PC-9 (cell line): ENCODE measurements at regions not wholly inside any gene's neighbourhood (a gene's known extent, or its start where the extent isn't known, plus 50 kb on each side); places are given as distances from the start of the nearest gene placed in this dataset.

ENCODE experiments used
- BruUV-seq: library from RNA; stranded (reverse); fragments of 400-500 nt; replicated peaks from 2 replicates; lab custom pipeline; 2021; lab: Mats Ljungman, UMichigan
- CTCF ChIA-PET: fragments of 300-600 bp; sonication (Branson Sonifier 250); formaldehyde crosslinking; loops from one replicate; lab custom pipeline; 2022; ENCODE audit warnings: antibody characterized with exemption; lab: Charles Lee
- POLR2A ChIA-PET: fragments of 300-600 bp; sonication (Branson Sonifier 250); formaldehyde crosslinking; loops from one replicate; lab custom pipeline; 2022; ENCODE audit warnings: antibody characterized with exemption; ENCODE audit not compliant: unreplicated experiment; lab: Charles Lee
- DNase-seq, 2 experiments: peaks; one replicate each; pipeline versions ENCODE4 v3.0.0 to v3.0.0-alpha.2; 2015 to 2022; ENCODE audit warnings: mixed read lengths in 1 of 2
- H2AFZ ChIP-seq: fragments of 200-600 bp; sonication (generic); 2 replicates; pipeline ENCODE4 v1.8.1; 2017; ENCODE audit warnings: antibody characterized with exemption
- H3F3A ChIP-seq: fragments of 200-600 bp; sonication (generic); 2 replicates; pipeline ENCODE4 v1.8.1; 2017; ENCODE audit warnings: antibody characterized with exemption, mild to moderate bottlenecking, low read depth; ENCODE audit not compliant: insufficient read depth
- H3K27ac ChIP-seq: fragments of 200-600 bp; sonication (generic); 2 replicates; pipeline ENCODE4 v1.6.1; 2016; ENCODE audit warnings: mixed run types
- H3K27me3 ChIP-seq: fragments of 200-600 bp; sonication (generic); 2 replicates; pipeline ENCODE4 v1.6.1; 2016; ENCODE audit warnings: low read depth, mixed run types; ENCODE audit not compliant: insufficient read depth
- H3K36me3 ChIP-seq: fragments of 200-600 bp; sonication (generic); 2 replicates; pipeline ENCODE4 v1.6.1; 2016; ENCODE audit warnings: low read depth, mixed run types
- H3K4me1 ChIP-seq: fragments of 200-600 bp; sonication (generic); replicated peaks from 2 replicates; pipeline ENCODE4 v1.6.1; 2016; ENCODE audit warnings: mixed run types; ENCODE audit not compliant: insufficient read depth
- H3K4me2 ChIP-seq: fragments of 200-600 bp; sonication (generic); 2 replicates; pipeline ENCODE4 v1.6.1; 2017; ENCODE audit warnings: mixed run types
- H3K4me3 ChIP-seq: fragments of 200-600 bp; sonication (generic); 2 replicates; pipeline ENCODE4 v1.6.1; 2016; ENCODE audit warnings: mixed run types
- H3K79me2 ChIP-seq: fragments of 200-600 bp; sonication (generic); 2 replicates; pipeline ENCODE4 v1.6.1; 2017; ENCODE audit warnings: low read depth, mixed run types
- H3K9me2 ChIP-seq: fragments of 200-600 bp; sonication (generic); 2 replicates; pipeline ENCODE4 v1.8.1; 2017; ENCODE audit warnings: mild to moderate bottlenecking; ENCODE audit not compliant: insufficient read depth
- H3K9me3 ChIP-seq: fragments of 200-600 bp; sonication (generic); 2 replicates; pipeline ENCODE4 v1.8.1; 2016; ENCODE audit warnings: low read depth; ENCODE audit not compliant: insufficient read depth
- H4K20me1 ChIP-seq: fragments of 200-600 bp; sonication (generic); 2 replicates; pipeline ENCODE4 v1.8.1; 2017; ENCODE audit not compliant: insufficient read depth
- EZH2 ChIP-seq: fragments of 200-600 bp; sonication (generic); IDR thresholded peaks from 2 replicates; pipeline ENCODE4 v1.8.0; 2017; ENCODE audit warnings: antibody characterized with exemption, low read depth
- intact Hi-C: fragments of 100-400 bp; cut with micrococcal nuclease; formaldehyde crosslinking; loops from one replicate; pipeline ENCODE4 v1.10.0; 2022; ENCODE audit not compliant: unreplicated experiment
- TF ChIP-seq, protein P1 (sequence below): fragments of 200-600 bp; sonication (generic); conservative IDR thresholded peaks from 2 replicates; pipeline ENCODE4 v1.6.1; 2017; ENCODE audit warnings: mixed run types, antibody characterized with exemption, mild to moderate bottlenecking, moderate library complexity

DNA sequence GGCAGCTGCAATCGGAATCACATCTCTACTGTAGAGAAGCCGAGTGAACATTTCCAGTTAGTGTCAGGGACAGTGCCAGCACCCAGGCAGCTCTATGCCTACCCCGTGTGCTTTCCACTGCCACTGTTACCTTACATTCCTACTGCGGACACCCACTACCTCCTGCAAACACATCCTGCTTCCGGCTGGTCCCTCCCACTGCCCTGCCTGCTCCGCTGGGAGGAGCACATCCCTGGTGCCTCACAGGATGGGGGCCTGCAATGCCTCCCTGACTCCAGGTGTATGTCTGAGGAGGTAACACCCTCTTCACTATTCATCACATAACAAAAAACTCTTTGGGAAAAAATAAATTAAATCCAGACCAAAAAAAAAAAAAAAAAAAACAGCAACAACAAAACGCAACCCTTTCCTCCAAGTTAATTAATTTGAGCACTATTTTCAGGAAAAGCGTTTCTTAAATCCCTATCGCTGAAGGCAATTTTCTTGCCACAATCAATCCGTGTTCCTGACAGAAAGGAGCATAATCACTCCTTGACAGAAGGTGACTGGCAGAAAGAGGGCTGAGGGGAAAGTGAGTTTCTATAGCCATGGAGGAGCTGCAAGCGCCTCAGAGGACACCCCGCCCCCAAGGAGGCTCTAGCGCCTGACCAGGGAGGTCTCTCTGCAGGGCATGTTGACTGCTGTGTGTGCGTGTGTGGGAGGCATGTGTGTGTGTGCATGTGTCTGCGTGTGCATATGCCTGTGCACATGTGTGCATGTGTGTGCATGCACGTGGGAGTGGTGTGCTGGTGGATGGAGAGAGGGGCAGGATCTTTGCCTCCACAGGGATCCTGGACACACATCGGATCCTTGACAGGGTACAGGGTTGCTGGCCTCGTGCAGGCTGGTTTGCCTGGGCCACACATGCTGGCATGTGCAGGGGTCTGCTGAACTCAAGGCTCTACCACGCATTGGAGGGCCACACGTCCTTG, 134.8 kb upstream of the NTM start:
- H3F3A ChIP-seq: no peaks in the 10 kb centered on the region
- no peaks in the 10 kb centered on the region for H3K9me3 ChIP-seq
- DNase-seq: no peak
- no peak overlapping the region for H3K27ac ChIP-seq
- no peak overlapping the region for H2AFZ ChIP-seq
- H3K36me3 ChIP-seq: no peaks in the 10 kb centered on the region
- no peaks in the 10 kb centered on the region for H3K79me2 ChIP-seq
- no peaks in the 10 kb centered on the region for H3K4me1 ChIP-seq
- intact Hi-C loops: no loop called here
- no peak overlapping the region for H3K4me2 ChIP-seq
- peaks cover 90% of the 10 kb centered on the region for H3K27me3 ChIP-seq
- TF ChIP-seq, protein P1, sequence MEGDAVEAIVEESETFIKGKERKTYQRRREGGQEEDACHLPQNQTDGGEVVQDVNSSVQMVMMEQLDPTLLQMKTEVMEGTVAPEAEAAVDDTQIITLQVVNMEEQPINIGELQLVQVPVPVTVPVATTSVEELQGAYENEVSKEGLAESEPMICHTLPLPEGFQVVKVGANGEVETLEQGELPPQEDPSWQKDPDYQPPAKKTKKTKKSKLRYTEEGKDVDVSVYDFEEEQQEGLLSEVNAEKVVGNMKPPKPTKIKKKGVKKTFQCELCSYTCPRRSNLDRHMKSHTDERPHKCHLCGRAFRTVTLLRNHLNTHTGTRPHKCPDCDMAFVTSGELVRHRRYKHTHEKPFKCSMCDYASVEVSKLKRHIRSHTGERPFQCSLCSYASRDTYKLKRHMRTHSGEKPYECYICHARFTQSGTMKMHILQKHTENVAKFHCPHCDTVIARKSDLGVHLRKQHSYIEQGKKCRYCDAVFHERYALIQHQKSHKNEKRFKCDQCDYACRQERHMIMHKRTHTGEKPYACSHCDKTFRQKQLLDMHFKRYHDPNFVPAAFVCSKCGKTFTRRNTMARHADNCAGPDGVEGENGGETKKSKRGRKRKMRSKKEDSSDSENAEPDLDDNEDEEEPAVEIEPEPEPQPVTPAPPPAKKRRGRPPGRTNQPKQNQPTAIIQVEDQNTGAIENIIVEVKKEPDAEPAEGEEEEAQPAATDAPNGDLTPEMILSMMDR: no peak
- TF ChIP-seq EZH2: no peak
- ChIA-PET POLR2A (no interaction called here), CTCF (no interaction called here)
- no peaks in the 10 kb centered on the region for H3K9me2 ChIP-seq
- BruUV-seq: no TSS peak
- H3K4me3 ChIP-seq: no peak overlapping the region
- no peaks in the 10 kb centered on the region for H4K20me1 ChIP-seq

DNA sequence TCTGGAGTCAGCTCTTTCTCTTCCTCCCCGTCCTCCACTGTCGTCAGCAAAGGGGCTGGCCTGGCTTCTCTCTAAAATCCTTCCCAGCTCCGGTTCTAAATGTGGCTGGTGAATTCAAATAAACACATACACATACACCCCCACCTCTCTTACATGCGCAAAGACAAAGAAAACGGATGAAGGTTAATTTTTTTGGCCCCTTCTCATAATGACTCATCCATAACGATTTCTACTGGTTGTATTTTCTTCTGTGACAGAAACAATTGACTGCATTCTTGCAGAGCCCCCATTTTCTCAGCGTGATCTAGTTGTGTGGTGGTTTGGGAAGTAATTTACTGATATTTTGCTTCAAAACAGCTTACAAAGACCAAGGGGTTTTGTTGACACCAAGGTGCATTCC, 130.0 kb upstream of the NTM start:
- Histone ChIP-seq H3F3A (no peaks in the 10 kb centered on the region), H4K20me1 (no peaks in the 10 kb centered on the region), H3K4me1 (no peaks in the 10 kb centered on the region), H3K36me3 (no peaks in the 10 kb centered on the region), H3K27ac (no peak overlapping the region), H3K9me2 (no peaks in the 10 kb centered on the region), H3K4me2 (no peak overlapping the region), H3K79me2 (no peaks in the 10 kb centered on the region), H2AFZ (no peak overlapping the region), H3K4me3 (no peak overlapping the region), H3K9me3 (no peaks in the 10 kb centered on the region), H3K27me3 (peaks cover 65% of the 10 kb centered on the region)
- intact Hi-C loops: no loop called here
- POLR2A ChIA-PET: no interaction called here
- CTCF ChIA-PET: no interaction called here
- no peak for DNase-seq
- no TSS peak for BruUV-seq
- TF ChIP-seq, protein P1: no peak
- no peak for TF ChIP-seq EZH2

DNA sequence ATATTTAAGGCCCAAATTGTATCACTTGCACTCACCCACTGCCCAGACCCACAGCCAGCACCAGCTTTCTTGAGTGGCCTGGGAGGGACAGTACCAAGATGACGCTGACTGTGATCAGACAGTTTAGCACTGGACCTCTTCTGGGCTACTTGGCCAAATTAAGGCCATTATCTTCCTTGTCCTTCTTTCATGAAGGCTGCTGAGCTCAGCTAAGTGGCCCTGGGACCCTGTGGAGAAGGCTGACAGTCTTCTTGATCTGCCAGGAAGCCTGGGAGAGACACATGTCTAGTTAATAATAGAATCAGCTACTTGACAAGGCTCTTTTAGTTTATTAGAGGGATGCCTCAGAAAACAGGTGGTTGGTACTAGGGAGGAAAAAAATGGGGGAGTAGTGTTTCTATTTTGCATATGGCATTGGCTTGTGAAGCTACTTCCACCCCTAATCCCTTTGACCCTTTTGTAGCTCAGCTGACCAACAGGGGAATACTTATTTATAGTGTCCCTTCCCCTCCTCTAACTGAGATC, 127.9 kb upstream of the NTM start:
- H3K9me2 ChIP-seq: no peaks in the 10 kb centered on the region
- no peaks in the 10 kb centered on the region for H3F3A ChIP-seq
- H3K36me3 ChIP-seq: no peaks in the 10 kb centered on the region
- H3K4me2 ChIP-seq: no peak overlapping the region
- H3K4me3 ChIP-seq: no peak overlapping the region
- no TSS peak for BruUV-seq
- no peak overlapping the region for H2AFZ ChIP-seq
- H4K20me1 ChIP-seq: no peaks in the 10 kb centered on the region
- POLR2A ChIA-PET: no interaction called here
- H3K27ac ChIP-seq: no peak overlapping the region
- intact Hi-C loops: no loop called here
- H3K4me1 ChIP-seq: no peaks in the 10 kb centered on the region
- no peaks in the 10 kb centered on the region for H3K9me3 ChIP-seq
- peaks cover 46% of the 10 kb centered on the region for H3K27me3 ChIP-seq
- no peak for TF ChIP-seq EZH2
- TF ChIP-seq, protein P1: no peak
- DNase-seq: no peak
- H3K79me2 ChIP-seq: no peaks in the 10 kb centered on the region
- CTCF ChIA-PET: no interaction called here
